Loucy (cell line): ENCODE measurements at regions not wholly inside any gene's neighbourhood (a gene's known extent, or its start where the extent isn't known, plus 50 kb on each side); places are given as distances from the start of the nearest gene placed in this dataset.

Source experiments
- H2AFZ ChIP-seq: fragments of 200-600 bp; sonication (generic); 2 replicates; pipeline ENCODE4 v1.6.0; 2016; ENCODE audit warnings: antibody characterized with exemption, mild to moderate bottlenecking, low read length, moderate library complexity
- H3F3A ChIP-seq: fragments of 200-600 bp; 2 replicates; pipeline ENCODE4 v1.6.0; 2016; ENCODE audit warnings: antibody characterized with exemption, low read depth, mild to moderate bottlenecking
- H3K27me3 ChIP-seq: fragments of 200-600 bp; sonication (generic); 2 replicates; pipeline ENCODE4 v1.6.1; 2014; ENCODE audit warnings: low read length, mild to moderate bottlenecking; ENCODE audit not compliant: insufficient read depth, poor library complexity, severe bottlenecking
- H3K36me3 ChIP-seq: fragments of 200-600 bp; sonication (generic); 2 replicates; pipeline ENCODE4 v1.6.1; 2016; ENCODE audit warnings: low read length; ENCODE audit not compliant: insufficient read depth
- H3K4me1 ChIP-seq: fragments of 200-600 bp; sonication (generic); 2 replicates; pipeline ENCODE4 v1.5.1; 2014; ENCODE audit warnings: low read length, mild to moderate bottlenecking; ENCODE audit not compliant: insufficient read depth, poor library complexity, severe bottlenecking
- H3K4me2 ChIP-seq: fragments of 200-600 bp; sonication (generic); 2 replicates; pipeline ENCODE4 v1.6.0; 2014; ENCODE audit warnings: antibody characterized with exemption, low read length, low read depth, mild to moderate bottlenecking; ENCODE audit not compliant: poor library complexity, severe bottlenecking
- H3K4me3 ChIP-seq: fragments of 200-600 bp; sonication (generic); 2 replicates; pipeline ENCODE4 v1.5.1; 2014; ENCODE audit warnings: low read length, mild to moderate bottlenecking, mixed read lengths; ENCODE audit not compliant: poor library complexity, severe bottlenecking
- H3K79me2 ChIP-seq: fragments of 200-600 bp; sonication (generic); 2 replicates; pipeline ENCODE4 v1.6.1; 2014; ENCODE audit warnings: low read length; ENCODE audit not compliant: insufficient read depth
- H3K9ac ChIP-seq: fragments of 200-600 bp; sonication (generic); 2 replicates; pipeline ENCODE4 v1.6.0; 2014; ENCODE audit warnings: mild to moderate bottlenecking, low read depth, low read length, moderate library complexity; ENCODE audit not compliant: poor library complexity, severe bottlenecking
- H3K9me2 ChIP-seq: fragments of 200-600 bp; sonication (generic); replicated peaks from 2 replicates; pipeline ENCODE4 v1.6.1; 2016; ENCODE audit warnings: low read depth, low read length, mixed read lengths
- H3K9me3 ChIP-seq: fragments of 200-600 bp; sonication (generic); 2 replicates; pipeline ENCODE4 v1.6.1; 2014; ENCODE audit warnings: mild to moderate bottlenecking, antibody characterized with exemption, low read length, low read depth; ENCODE audit not compliant: insufficient read depth
- H4K20me1 ChIP-seq: fragments of 200-600 bp; sonication (generic); 2 replicates; pipeline ENCODE4 v1.6.0; 2014; ENCODE audit warnings: antibody characterized with exemption, low read length, mild to moderate bottlenecking; ENCODE audit not compliant: insufficient read depth, poor library complexity, severe bottlenecking
- EZH2phosphoT487 ChIP-seq: fragments of 200-600 bp; IDR thresholded peaks from 2 replicates; pipeline ENCODE4 v1.6.1; 2018; ENCODE audit warnings: antibody characterized with exemption, mild to moderate bottlenecking, moderate library complexity, borderline replicate concordance
- TF ChIP-seq, protein P1 (sequence below): fragments of 200-600 bp; sonication (generic); conservative IDR thresholded peaks from 2 replicates; pipeline ENCODE4 v1.5.1; 2014; ENCODE audit warnings: mild to moderate bottlenecking, antibody characterized with exemption, low read length

DNA sequence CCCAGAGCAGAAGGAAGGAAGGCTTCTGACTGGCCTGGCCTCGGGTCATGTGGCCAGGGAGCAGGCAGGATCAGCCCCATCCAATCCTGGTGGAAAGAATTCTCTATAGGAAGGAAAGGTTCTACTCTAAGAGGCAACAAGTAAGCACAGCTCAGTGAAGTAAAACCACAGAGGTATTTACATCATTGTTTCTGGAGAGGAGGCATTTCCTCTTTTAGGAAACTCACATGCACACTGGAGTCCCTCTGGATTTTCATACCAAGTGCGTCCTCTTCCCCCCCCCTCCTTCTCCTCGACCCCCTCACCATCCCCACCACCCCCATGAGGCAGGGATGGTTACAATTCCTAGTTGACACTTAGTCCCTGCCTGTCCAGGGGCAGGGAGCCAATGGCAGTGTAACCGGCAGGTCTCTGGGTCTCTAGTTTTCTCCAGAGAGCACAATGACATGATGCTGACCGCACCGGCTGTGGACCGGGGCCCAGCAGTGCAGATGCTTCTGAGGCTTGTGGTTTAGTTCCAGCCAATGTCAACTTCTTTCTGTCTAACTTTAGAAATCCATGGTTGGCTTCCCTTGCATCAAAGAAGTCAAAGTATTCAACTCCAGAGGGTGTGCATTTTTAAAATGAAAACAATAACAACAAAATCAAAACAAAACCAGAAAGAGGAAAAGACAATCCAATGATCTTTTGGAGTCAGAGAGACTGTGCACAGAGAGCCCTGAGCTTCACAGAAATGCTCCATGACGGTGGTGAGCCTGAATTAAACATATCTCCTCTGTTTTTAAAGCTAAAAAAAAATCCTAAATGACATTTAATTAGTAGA, 230.3 kb upstream of the TLE3 start:
- Histone ChIP-seq H2AFZ (0 out of 2 replicates have a peak overlapping the region, but pooled peaks have one; percentile 10), H3K36me3 (no peaks in the 10 kb centered on the region), H3K4me2 (no peak overlapping the region), H3K9me2 (no peaks in the 10 kb centered on the region), H3F3A (no peaks in the 10 kb centered on the region), H3K79me2 (no peaks in the 10 kb centered on the region), H3K4me3 (no peak overlapping the region), H3K27me3 (no peaks in the 10 kb centered on the region), H4K20me1 (no peaks in the 10 kb centered on the region), H3K4me1 (peaks cover 8% of the 10 kb centered on the region), H3K9me3 (no peaks in the 10 kb centered on the region), H3K9ac (no peak overlapping the region)
- TF ChIP-seq, protein P1, sequence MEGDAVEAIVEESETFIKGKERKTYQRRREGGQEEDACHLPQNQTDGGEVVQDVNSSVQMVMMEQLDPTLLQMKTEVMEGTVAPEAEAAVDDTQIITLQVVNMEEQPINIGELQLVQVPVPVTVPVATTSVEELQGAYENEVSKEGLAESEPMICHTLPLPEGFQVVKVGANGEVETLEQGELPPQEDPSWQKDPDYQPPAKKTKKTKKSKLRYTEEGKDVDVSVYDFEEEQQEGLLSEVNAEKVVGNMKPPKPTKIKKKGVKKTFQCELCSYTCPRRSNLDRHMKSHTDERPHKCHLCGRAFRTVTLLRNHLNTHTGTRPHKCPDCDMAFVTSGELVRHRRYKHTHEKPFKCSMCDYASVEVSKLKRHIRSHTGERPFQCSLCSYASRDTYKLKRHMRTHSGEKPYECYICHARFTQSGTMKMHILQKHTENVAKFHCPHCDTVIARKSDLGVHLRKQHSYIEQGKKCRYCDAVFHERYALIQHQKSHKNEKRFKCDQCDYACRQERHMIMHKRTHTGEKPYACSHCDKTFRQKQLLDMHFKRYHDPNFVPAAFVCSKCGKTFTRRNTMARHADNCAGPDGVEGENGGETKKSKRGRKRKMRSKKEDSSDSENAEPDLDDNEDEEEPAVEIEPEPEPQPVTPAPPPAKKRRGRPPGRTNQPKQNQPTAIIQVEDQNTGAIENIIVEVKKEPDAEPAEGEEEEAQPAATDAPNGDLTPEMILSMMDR: no peak
- no peak for TF ChIP-seq EZH2phosphoT487

DNA sequence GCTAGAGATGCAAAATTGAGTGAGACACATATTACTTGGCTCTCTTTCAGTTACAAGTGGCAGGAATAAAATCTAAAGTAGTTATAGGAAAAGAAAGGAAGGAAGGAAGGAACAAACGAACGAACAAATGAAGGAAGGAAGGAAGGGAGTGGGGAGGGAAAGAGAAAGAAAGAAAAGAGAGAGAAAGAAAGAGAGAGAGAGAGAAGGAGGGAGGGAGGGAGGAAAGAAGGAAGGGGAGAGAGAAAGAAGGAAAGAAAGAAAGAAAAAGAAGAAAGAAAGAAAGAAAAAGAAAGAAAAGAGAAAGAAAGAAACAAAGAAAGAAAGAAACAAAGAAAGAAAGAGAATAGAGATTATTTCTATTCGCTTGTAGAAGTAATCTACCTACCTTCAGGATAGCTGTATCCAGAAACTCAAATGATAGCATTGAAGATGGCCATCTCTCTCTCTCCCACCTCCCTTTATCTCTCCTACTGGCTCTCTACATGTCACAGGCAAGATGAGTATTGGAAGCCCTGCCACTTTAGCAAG, 229.7 kb upstream of the TLE3 start:
- Histone ChIP-seq H4K20me1 (no peaks in the 10 kb centered on the region), H2AFZ (0 out of 2 replicates have a peak overlapping the region, but pooled peaks have one; percentile 10), H3K4me3 (no peak overlapping the region), H3K4me1 (peaks cover 8% of the 10 kb centered on the region), H3K79me2 (no peaks in the 10 kb centered on the region), H3K9ac (no peak overlapping the region), H3K9me3 (no peaks in the 10 kb centered on the region), H3K27me3 (no peaks in the 10 kb centered on the region), H3K9me2 (no peaks in the 10 kb centered on the region), H3F3A (no peaks in the 10 kb centered on the region), H3K4me2 (no peak overlapping the region), H3K36me3 (no peaks in the 10 kb centered on the region)
- TF ChIP-seq, protein P1: no peak
- TF ChIP-seq EZH2phosphoT487: no peak

DNA sequence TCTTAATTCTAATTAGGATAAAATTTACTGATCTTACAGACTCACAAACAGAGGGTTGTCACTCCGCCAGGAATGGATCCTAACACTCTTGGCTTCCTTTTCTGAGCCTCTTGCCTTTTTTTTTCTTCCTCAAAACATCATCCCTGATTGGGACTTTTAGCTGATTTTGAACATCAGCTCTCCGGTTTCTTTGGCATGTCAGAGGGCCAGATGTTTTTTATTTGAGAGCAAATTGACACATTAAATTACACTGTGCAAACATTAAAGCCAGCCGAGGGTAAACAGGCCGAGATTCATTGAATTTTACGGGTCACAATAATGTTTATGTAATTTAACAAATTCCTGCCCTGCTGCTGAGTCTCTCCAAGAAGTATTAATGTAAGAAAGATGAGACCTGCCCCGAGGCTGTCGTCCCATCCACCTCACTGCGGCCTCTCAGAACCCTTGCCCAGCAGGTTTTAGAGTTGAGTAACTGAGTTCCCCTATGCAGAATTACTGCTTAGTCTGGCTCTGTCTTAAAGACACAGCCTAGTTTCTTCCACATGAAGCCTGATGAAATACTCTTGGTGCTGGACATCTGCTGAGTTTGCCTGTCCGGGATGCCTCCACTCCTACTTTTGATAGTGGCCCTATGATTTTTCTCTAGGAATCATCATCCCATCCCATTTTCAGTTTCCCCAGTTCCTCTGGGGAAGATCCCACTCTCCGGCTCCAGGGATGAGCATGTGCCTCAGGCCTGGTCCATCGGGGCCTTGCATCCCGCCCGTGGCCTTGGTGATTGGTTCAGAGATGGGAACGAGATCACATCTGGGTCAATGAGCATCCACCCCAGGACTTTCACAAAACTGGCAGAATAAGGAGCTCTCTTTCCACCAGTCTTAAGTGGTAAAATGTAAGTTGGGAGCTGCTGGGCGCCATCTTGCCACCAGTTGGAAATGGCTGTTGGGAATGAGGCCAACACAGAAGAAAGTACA, 226.6 kb upstream of the TLE3 start:
- H3K4me2 ChIP-seq: no peak overlapping the region

More for the DNA sequence above, 226.6 kb upstream of the TLE3 start:
- H3F3A ChIP-seq: no peaks in the 10 kb centered on the region
- H3K9ac ChIP-seq: no peak overlapping the region
- H3K27me3 ChIP-seq: no peaks in the 10 kb centered on the region
- no peaks in the 10 kb centered on the region for H3K79me2 ChIP-seq
- no peak overlapping the region for H3K4me3 ChIP-seq
- H4K20me1 ChIP-seq: no peaks in the 10 kb centered on the region
- TF ChIP-seq, protein P1: no peak
- TF ChIP-seq EZH2phosphoT487: no peak
- peaks cover 15% of the 10 kb centered on the region for H3K4me1 ChIP-seq
- H3K9me2 ChIP-seq: no peaks in the 10 kb centered on the region
- no peak overlapping the region for H2AFZ ChIP-seq
- H3K9me3 ChIP-seq: no peaks in the 10 kb centered on the region
- H3K36me3 ChIP-seq: no peaks in the 10 kb centered on the region
